NCI-H524 treated with DMSO at 0.1 percent for 48 hours (cell line): ENCODE measurements at regions not wholly inside any gene's neighbourhood (a gene's known extent, or its start where the extent isn't known, plus 50 kb on each side); places are given as distances from the start of the nearest gene placed in this dataset.

Experiments used
- DNase-seq: peaks from one replicate; lab custom pipeline; 2025; lab: John Stamatoyannopoulos, UW

DNA sequence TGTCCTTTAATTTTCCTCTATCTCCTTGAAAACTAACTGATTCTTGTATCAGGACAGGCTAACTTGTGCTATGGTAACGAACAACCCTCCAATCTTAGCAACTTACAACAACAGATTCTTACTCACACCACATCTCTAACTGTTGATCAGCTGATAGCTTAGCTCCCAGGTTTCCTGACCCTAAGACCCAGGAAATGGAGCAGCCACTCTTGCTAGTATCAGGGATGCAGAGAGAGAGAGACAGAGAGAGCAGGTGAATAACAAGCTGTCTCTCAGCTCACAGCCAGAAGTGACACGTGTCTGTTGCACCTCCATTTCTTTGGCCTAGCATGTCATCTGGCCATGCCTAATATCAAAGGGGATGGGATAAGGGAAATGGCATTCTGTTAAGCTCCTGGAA lies 1289.0 kb upstream of the AUTS2 start:
- no peak for DNase-seq

DNA sequence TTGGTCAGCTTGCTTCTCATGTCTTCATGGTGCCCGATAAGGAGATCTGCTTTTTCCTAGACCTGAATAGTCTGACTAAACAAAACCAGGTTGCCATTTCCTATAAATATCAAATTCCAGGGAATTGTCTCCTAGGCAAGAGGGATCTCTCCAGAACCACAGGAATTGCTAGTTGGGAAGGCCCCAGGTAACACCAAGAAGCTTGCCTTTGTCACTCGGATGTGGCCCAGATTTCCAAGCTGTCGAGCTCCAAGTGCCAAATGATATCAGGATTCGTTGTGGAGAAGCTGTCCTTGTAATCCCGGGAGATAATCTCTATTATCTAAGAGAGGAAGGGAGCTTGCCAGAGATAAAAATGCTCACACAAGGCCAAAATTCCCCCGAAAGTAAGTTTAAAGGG lies 1288.5 kb upstream of the AUTS2 start:
- DNase-seq, result no peak

DNA sequence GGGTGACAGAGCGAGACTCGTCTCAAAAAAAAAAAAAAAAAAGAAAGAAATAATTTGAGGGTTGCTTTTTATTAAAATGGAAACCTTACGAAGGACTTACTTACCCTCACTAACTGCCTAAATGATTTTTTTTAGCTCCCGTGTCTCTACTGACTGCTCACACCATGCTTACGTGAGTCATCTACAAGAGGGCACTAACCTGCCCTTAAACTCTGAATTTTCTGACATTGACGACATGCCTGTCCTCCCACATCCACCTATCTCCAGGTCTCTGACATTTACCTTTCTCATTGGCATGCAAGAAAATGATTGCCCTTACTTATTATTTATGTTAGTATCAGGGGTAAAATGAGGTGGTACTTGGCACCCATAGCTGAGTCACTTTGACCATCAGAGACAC lies 1286.3 kb upstream of the AUTS2 start:
- DNase-seq, result no peak

DNA sequence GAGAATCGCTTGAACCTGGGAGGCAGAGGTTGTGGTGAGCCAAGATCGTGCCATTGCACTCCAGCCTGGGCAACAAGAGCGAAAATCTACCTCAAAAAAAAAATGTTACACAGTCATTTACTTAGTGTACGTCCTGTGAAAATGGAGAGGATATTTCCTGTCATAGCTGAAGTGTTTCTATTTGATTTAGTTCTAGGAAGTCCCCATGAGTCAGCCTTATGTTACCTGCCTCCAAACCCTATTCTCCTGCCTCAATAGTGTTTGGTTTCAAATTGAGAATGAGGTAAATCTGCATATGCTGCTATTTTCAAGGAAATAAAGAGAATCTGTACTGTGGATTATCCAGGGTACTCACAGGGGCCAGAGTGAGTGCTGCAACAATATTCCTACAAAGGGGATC lies 1284.5 kb upstream of the AUTS2 start:
- no peak for DNase-seq

DNA sequence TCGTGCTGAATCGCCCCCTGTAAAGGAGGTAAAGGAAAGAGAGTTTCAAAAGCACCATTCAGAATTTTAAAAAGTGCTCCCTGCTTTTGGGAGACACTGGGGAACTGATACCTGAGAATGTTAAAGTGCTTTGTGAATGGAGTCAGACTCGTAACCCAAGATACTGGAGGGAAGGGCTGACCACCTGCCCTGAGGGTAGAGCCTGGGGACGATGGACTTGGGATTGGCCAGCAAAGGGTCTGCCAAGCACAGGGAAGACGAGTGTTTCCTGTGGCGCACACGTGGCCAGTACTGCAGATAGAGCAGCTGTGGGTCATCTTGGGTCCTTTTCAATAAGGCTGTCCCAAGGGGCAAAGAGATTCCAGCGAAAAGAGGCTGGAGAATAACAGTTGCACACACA lies 1284.1 kb upstream of the AUTS2 start:
- DNase-seq, result no peak

DNA sequence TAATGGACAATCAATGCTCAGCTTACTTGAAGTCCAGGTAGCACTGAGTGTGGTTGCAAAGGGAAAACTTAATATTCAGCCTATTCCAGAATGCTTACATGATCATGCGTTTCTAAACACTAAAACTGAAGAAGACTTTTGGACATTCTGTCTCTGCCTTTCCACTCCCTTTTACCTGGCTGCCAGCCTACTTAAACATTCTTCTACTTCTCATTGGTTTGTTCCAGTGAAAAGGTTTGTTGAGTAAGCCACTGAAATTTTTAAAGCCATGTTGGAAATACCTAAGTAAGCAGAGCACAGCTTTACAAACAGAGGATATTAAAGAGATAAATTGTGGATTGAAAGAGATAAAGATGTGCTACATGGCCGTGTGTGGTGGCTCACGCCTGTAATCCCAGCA lies 1280.8 kb upstream of the AUTS2 start:
- no peak for DNase-seq

DNA sequence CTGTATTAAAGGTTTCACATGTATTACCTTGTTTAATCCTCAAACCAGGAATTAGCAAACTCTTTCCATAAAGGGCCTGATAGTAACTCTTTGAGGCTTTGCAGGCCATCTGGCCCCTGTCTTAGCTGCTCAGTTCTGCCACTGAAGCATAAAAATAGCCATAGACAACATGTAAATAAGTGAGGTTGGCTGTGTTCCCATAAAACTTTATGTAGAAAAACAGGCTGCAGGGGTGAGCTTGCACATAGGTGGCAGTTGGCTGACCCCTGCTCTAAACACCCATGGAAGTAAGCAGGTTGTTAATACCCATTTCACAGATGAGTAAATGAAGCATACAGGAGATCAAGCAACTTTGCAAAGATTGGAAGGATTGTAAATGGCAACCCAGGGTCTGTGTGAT lies 1279.2 kb upstream of the AUTS2 start:
- peak; percentile 15 for DNase-seq

DNA sequence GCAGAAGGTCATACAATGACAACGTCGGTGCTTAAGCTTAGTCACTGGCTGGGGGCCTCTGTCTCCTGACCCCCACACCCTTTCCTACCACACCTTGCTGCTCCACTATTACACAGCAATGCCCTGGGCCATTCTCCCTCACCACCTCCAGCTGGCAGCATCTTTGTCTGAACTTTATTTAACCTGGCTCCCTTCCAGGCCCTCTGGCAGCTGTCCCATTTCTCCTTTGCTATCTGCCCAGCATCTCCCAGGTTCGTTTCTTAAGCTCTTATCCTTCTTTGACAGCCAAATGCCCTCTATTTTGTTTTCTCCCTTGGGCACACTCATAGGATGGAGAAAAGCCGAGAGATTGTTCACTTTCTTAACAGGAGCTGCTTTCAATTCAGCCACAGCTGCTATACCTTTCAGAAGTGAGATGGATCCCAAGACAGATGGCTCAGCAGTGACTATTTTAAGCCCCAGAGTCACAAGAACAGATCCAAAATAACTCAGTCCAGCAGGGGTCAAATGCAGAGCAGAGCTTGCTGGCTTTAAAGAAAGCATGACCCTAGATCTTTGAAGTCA lies 1277.1 kb upstream of the AUTS2 start:
- peak; percentile 97 for DNase-seq

DNA sequence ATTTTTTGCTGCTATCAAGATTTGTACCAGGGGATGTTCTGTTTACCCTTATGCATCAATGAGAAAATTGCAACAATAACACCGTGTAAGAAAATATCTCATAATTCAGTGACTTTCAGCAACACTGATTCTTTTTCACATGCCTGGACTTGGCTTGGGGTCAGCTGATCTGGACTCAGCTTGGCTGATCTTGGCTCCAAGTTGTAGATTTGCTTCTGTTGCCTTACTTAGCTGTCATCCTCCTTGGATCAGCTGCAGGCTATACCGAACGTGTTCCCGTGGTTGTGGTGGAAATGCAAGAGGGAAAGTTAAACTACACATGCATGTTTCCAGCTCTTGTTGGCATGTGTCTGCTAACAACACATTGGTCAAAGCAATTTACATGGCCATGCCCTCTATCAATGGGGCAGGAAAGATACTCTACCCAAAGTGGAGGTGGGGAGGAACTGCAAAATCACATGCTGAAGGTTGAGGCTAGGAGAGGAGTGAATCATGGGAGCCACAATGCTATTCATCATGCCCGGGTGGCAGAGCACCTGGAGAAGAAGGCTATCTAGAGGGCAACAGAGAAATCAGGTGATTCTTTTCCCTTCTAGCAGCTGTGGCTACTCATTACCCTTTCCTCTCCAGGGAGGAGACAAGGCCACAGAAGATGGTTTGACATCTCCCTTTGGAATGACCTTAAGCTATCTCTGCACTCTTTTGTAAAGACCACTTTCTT lies 1276.3 kb upstream of the AUTS2 start:
- no peak for DNase-seq

DNA sequence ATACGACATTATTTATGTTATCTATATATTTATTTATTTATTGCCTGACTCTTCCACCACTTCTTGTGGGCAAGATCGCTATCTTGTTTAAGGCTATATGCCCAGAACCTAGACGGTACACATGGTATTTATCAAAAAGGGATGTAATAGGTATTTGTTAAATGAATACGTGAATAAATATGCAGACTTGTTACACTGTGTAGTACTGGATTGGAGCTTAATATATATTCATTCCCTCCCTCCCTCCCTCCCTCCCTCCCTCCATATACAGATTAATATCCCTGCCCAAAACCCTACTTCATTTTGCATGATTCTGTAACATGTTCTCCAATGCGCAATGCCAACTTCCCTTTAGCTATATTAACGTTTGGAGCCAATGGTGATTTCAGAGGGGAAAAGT lies 1273.7 kb upstream of the AUTS2 start:
- DNase-seq, result no peak

DNA sequence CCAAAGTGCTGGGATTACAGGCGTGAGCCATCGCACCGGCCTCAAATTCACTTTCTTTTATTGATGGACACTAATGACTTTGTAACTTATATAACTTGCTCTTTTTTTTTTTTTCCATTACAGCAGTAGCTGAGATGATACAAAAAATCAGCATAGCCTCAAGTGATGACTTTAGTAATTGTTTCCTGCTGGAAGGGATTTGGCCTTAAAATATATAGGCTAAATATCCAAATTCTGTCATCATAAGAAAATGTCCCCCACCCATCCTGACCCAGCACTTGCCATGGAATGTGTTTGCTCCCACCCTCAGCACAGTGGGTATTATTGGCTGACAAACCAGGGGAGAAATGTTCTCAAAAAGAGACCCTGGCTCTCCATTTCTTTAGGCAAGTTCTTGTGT lies 1264.1 kb upstream of the AUTS2 start:
- DNase-seq, result no peak

DNA sequence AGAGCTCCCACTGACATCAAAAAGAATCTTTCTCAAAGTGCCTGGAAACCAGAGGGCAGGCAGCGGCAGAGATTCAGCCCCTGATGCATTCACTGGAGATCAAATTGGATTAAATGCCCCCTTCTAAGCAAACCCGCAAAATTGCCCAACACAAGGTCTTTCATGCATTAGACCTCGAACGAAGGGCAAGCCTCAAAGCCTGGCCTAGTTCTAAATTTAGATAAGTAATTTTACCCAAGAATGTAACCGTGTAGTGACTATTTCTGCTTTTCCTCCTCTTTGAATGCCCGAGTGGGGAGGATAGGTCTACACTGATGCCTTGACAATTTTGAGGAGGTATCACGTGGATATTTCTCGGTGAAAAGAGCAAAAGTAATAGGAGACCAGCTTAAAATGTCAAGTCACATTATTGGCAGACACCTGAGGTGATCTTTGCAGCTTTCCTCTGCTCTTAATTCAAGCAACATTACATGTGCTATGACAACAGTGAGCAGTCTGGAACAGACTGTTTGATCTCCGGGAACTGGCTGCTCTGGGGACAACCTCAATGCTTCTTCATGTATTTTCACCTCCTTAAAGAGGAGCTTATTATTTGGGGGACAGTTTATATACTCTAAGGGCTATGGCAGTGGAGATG lies 1263.5 kb upstream of the AUTS2 start:
- no peak for DNase-seq

DNA sequence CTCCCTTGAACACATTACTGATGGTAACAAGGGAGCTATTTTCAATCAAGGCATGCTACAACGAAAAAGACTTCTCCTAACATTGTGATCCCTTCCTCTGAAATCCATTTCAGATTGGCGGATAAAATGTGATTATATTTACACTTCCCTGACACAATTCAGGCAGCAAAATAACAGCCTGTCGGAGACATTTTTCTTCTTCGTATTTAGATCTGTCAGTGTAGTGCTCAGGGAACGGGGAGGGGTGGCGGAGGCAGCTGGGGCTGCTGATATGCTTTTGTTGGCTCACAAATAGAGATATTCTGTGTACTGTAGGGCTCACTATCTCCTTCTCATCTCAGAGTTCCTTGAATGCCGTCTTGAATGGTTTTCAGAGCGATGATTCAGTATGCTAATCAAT lies 1261.7 kb upstream of the AUTS2 start:
- no peak for DNase-seq

DNA sequence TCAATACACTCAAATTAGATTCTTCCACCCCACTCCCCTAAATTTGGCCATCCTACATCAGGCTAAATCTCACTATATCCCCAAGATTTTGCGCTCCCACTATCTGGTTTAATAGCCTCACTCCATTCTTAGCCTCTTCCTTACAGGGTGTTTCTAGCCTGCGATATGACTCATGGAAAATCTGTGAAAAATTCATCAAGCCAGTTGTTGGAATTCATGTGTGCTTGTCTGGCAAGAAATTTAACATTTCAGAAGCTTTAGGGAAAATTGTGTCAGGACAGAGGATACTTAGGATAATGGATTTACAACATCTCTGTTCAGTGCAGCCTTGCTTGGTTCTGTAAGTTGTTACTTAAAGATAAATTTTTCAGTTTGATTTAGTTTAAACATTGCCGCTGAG lies 1249.9 kb upstream of the AUTS2 start:
- DNase-seq, result no peak

DNA sequence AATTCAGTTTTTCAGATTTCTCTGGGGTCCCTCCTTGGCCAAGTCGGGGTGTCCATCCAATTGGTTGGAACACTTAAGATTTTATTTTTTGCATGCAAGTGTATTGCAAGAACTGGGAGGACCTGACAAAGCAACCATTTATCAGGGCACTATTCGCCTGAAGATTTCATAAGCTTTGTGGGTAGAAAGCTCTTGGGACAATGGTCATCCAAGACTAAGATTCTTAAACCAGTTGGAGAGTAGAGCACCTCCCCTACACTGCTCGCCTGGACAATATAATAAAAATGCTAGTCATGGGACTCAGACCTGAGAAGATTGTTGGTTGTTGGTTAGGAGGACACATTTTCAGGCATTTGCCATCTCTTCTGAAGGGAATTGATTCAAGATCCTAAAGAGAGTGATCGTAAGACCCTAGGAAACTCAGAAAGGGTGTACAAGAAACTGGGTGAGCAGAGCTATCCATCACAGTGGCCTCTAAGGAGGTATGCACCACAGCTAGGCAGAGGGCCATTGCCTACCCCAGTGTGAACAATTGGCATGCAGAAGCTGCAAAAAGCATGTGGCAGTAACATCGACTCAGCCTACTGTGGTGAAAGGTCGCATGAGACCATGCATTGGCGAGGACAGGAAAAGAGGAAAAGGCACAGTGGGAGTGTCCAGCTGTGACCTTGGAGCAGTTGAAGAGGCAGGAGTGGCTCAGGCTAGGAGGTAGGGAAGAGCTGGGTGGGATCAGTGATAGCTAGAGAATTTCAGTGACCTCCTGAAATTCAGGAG lies 1235.3 kb upstream of the AUTS2 start:
- no peak for DNase-seq

DNA sequence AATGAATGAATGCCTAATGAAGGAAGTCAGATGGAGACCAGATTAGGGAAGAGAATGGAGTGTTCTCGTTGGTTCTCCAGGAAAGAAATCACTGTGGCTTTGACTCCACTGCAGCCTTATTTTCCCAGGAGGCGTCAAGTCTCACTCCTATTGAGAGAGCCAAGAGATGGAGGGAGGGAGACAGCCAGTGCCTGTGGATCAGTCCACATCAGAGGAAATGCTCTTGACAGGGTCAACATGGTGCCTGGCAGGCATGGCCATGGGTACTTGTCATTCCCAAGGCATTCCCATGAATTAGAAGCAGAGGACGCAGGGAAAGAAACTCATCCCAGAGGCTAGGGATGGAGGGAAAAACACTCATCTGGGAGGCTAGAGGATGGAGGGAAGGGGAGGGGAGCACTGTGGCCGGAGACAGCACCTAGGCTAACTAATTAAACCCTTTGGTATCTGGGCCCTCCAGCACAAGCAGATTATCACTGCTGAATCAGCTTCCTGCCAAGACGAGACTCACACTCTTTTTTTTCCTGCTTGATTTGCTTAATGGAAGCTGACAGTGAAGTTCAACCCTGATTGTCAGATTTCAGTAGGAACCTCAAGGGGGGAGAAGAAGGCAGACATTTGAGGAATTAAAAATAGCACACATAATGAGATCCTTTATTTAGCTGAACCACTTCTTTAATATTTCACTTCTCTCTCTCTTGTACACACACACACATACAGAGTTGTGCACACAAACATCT lies 1233.2 kb upstream of the AUTS2 start:
- no peak for DNase-seq

DNA sequence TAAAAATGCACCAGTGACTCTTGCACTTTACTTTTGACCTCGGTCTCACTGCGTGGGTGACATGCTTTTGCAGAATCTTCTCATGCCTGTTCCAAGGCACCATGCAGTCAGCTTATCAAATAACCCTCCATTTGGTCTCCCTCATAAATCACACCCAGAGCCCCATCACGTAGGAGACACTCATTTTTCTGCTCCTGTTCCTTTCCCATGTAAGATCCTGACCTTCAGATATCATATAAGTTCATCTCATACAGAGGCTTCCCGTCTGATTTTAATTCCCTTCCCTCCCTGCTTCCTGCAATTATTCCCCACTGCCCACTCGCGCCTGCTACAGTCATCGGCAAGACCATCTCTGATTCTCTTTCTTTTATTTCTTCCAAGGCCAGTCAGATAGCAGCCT lies 1226.3 kb upstream of the AUTS2 start:
- no peak for DNase-seq

DNA sequence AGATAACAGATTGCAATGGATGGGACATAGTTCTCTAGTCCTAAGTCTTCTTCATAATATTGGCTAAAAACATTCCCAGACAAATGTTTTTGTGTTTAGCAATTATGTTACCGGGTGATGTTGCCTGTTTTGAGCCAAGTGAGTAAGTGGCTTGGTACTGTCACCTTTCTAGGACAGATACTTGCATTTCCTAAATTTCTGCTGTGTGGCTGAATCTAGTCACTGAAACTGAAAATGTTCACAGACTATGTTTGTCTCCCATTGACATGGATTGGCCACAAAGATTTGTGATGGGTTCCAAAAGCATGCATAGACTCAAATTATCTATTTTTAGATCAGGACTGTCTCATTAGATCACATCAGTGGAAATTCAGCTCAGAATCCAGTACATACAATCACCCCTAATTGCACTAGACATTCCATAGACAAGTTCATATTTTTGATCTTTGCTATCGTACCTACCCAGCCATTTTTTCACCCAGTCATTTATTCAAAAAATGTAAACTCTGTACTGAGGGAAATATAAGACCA lies 1222.1 kb upstream of the AUTS2 start:
- no peak for DNase-seq

DNA sequence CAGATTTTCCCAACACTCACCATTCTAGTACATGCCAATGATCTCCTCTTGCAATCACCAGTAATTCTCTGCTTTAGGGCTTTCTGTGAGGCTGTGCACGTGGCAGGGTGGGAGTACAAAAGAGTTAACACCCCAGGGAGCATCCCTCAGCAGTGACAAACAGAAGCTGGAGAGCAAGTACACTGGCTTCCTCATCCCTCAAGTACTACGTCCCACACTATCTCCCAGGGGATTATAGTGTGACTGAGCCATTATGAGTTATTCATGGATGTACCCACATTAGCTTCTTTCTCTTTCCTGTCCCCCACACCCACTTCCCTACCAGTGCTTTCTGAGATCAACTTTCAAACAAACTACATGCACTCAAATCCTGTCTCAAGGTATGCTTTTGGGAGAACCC lies 1216.5 kb upstream of the AUTS2 start:
- no peak for DNase-seq

DNA sequence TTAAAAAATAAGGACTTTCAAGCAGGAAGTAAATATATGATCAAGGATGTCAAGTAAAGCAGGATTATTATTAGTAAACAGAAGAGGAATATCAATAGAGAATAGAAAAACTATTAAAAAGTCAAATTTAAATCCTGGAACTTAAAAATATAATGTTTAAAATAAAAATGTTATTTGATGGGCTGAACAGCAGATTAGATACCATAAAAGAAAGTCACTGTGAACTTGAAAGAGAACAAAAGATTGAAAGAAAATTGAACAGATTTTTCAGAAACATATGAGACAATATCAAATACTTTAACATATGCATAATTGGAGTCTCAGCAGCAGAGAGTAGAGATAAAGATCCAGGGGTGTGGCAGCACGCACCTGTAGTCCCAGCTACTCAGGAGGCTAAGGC lies 1213.7 kb upstream of the AUTS2 start:
- DNase-seq, result no peak

DNA sequence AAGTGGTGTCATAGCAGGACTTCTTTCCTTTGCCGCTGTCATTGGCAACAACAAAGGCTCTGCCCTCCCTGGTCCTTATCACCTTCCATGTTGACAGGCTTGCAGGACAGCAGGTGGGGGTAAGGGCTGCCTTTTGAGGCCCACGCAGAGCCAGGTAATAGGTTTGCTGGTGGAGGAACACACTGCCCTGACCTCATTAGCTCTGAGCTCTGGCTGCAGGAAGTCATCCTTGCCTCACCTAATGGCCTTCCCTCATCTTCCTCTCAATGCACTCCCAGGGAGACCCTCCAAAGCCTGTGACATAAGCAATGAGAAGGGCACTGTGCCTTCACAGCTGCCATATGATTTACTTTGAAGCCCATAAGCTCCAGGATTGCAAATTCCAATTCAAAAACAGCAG lies 1205.2 kb upstream of the AUTS2 start:
- no peak for DNase-seq

DNA sequence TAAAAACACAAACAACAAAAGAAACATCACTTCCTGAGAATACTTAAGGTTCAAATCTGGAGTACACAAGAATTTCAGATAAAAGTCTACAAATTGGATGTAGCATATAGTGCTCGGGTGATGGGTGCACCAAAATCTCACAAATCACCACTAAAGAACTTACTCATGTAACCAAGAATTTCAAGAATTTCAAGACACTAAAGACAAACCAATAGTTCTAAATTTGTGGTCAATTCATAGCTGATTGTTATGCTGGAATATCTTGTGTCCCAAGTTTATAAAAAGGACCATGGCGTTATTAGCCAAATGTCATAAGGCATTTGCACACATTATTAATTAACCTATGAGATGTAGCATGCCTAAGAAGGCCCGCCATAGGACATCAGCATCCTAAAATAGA lies 1204.1 kb upstream of the AUTS2 start:
- DNase-seq, result no peak
